ENCODE measurements at regions not wholly inside any gene's neighbourhood (a gene's known extent, or its start where the extent isn't known, plus 50 kb on each side); places are given as distances from the start of the nearest gene placed in this dataset.

GRCh38 chr9:31637861-31638260 lies 746.6 kb upstream of the ACO1 start:
- Histone ChIP-seq H3K27ac (replicated peaks) (no peak overlapping the region), H3K9me3 (replicated peaks) (no peaks in the 10 kb centered on the region), H3K4me1 (no peaks in the 10 kb centered on the region), H3K36me3 (no peaks in the 10 kb centered on the region), H3K27me3 (ENCODE audit: low read depth) (no peaks in the 10 kb centered on the region), H3K4me3 (no peak overlapping the region)
- DNase-seq: no peak
- intact Hi-C loops (cut with micrococcal nuclease): no loop called here
- TF ChIP-seq CTCF (IDR thresholded peaks at IDR 0.05; ENCODE audit: borderline replicate concordance): no peak

GRCh38 chr9:31639451-31639850 lies 745.0 kb upstream of the ACO1 start:
- Histone ChIP-seq H3K4me1 (no peaks in the 10 kb centered on the region), H3K36me3 (no peaks in the 10 kb centered on the region), H3K4me3 (no peak overlapping the region), H3K27me3 (ENCODE audit: low read depth) (no peaks in the 10 kb centered on the region), H3K27ac (replicated peaks) (no peak overlapping the region), H3K9me3 (replicated peaks) (no peaks in the 10 kb centered on the region)
- intact Hi-C loops (cut with micrococcal nuclease): no loop called here
- TF ChIP-seq CTCF (IDR thresholded peaks at IDR 0.05; ENCODE audit: borderline replicate concordance): no peak
- no peak for DNase-seq

- H3K4me3 ChIP-seq: no peak overlapping the region
- intact Hi-C loops (cut with micrococcal nuclease): no loop called here
- no peaks in the 10 kb centered on the region for H3K27me3 ChIP-seq (ENCODE audit: low read depth)
Measured at GRCh38 chr9:31669311-31669710, 715.1 kb upstream of the ACO1 start.

GRCh38 chr9:31671011-31671410 lies 713.4 kb upstream of the ACO1 start:
- DNase-seq: no peak
- H3K4me3 ChIP-seq: no peak overlapping the region
- H3K9me3 ChIP-seq (replicated peaks): no peaks in the 10 kb centered on the region
- no peaks in the 10 kb centered on the region for H3K36me3 ChIP-seq
- intact Hi-C loops (cut with micrococcal nuclease): no loop called here
- no peak overlapping the region for H3K27ac ChIP-seq (replicated peaks)
- no peak for TF ChIP-seq CTCF (IDR thresholded peaks at IDR 0.05; ENCODE audit: borderline replicate concordance)
- H3K4me1 ChIP-seq: no peaks in the 10 kb centered on the region
- no peaks in the 10 kb centered on the region for H3K27me3 ChIP-seq (ENCODE audit: low read depth)

More at GRCh38 chr9:31669311-31669710, 715.1 kb upstream of the ACO1 start:
- DNase-seq: no peak
- Histone ChIP-seq H3K36me3 (no peaks in the 10 kb centered on the region), H3K4me1 (no peaks in the 10 kb centered on the region), H3K27ac (replicated peaks) (no peak overlapping the region), H3K9me3 (replicated peaks) (no peaks in the 10 kb centered on the region)
- no peak for TF ChIP-seq CTCF (IDR thresholded peaks at IDR 0.05; ENCODE audit: borderline replicate concordance)

- intact Hi-C loops (cut with micrococcal nuclease): no loop called here
Measured at GRCh38 chr9:31674264-31674663, 710.2 kb upstream of the ACO1 start.

More at GRCh38 chr9:31674264-31674663, 710.2 kb upstream of the ACO1 start:
- Histone ChIP-seq H3K4me1 (no peaks in the 10 kb centered on the region), H3K36me3 (no peaks in the 10 kb centered on the region), H3K27me3 (ENCODE audit: low read depth) (no peaks in the 10 kb centered on the region), H3K4me3 (no peak overlapping the region), H3K9me3 (replicated peaks) (no peaks in the 10 kb centered on the region), H3K27ac (replicated peaks) (no peak overlapping the region)
- TF ChIP-seq CTCF (IDR thresholded peaks at IDR 0.05; ENCODE audit: borderline replicate concordance): no peak
- no peak for DNase-seq

Measured in left ventricle myocardium inferior (tissue), 1 donor.